ENCODE measurements at regions not wholly inside any gene's neighbourhood (a gene's known extent, or its start where the extent isn't known, plus 50 kb on each side); places are given as distances from the start of the nearest gene placed in this dataset.

- no peak for TF ChIP-seq CTCF (IDR thresholded peaks at IDR 0.05)
- no peak overlapping the region for H3K9ac ChIP-seq (ENCODE audit: low read depth in 2 of 2, low read length in 2 of 2)
- intact Hi-C loops (cut with DNase I) = no loop called here
- H3K4me1 ChIP-seq = no peaks in the 10 kb centered on the region
- no peaks in the 10 kb centered on the region for H3K27me3 ChIP-seq
- no peaks in the 10 kb centered on the region for H3K36me3 ChIP-seq
- no peak for DNase-seq
- H3K4me3 ChIP-seq = no peak overlapping the region
- H3K27ac ChIP-seq = no peak overlapping the region
- H3K9me3 ChIP-seq = no peaks in the 10 kb centered on the region
Measured at GRCh38 chr6:19299129-19299528, 538.0 kb upstream of the ID4 start.

GRCh38 chr6:19301980-19302379 lies 535.2 kb upstream of the ID4 start:
- H3K36me3 ChIP-seq = no peaks in the 10 kb centered on the region
- TF ChIP-seq CTCF (IDR thresholded peaks at IDR 0.05) = no peak
- no peak overlapping the region for H3K9ac ChIP-seq (ENCODE audit: low read depth in 2 of 2, low read length in 2 of 2)
- DNase-seq = no peak
- H3K9me3 ChIP-seq = no peaks in the 10 kb centered on the region
- no peak overlapping the region for H3K4me3 ChIP-seq
- intact Hi-C loops (cut with DNase I) = no loop called here
- H3K27me3 ChIP-seq = no peaks in the 10 kb centered on the region
- H3K4me1 ChIP-seq = no peaks in the 10 kb centered on the region
- no peak overlapping the region for H3K27ac ChIP-seq

- no peak for TF ChIP-seq CTCF (IDR thresholded peaks at IDR 0.05)
- no peaks in the 10 kb centered on the region for H3K27me3 ChIP-seq
- no peaks in the 10 kb centered on the region for H3K36me3 ChIP-seq
- no peak for DNase-seq
- H3K27ac ChIP-seq = no peak overlapping the region
- H3K9ac ChIP-seq (ENCODE audit: low read depth in 2 of 2, low read length in 2 of 2) = no peak overlapping the region
- H3K4me1 ChIP-seq = no peaks in the 10 kb centered on the region
- intact Hi-C loops (cut with DNase I) = no loop called here
- no peak overlapping the region for H3K4me3 ChIP-seq
- no peaks in the 10 kb centered on the region for H3K9me3 ChIP-seq
Measured at GRCh38 chr6:19303383-19303782, 533.8 kb upstream of the ID4 start.

- Histone ChIP-seq H3K9ac (ENCODE audit: low read depth in 2 of 2, low read length in 2 of 2) (no peak overlapping the region), H3K4me1 (no peaks in the 10 kb centered on the region), H3K36me3 (no peaks in the 10 kb centered on the region), H3K27me3 (no peaks in the 10 kb centered on the region), H3K9me3 (no peaks in the 10 kb centered on the region), H3K27ac (no peak overlapping the region), H3K4me3 (no peak overlapping the region)
- intact Hi-C loops (cut with DNase I) = no loop called here
- DNase-seq = no peak
- no peak for TF ChIP-seq CTCF (IDR thresholded peaks at IDR 0.05)
Measured at GRCh38 chr6:19309661-19310060, 527.5 kb upstream of the ID4 start.

- TF ChIP-seq CTCF (IDR thresholded peaks at IDR 0.05) = no peak
- no peak overlapping the region for H3K9ac ChIP-seq (ENCODE audit: low read depth in 2 of 2, low read length in 2 of 2)
- intact Hi-C loops (cut with DNase I) = no loop called here
- no peaks in the 10 kb centered on the region for H3K36me3 ChIP-seq
- H3K9me3 ChIP-seq = no peaks in the 10 kb centered on the region
- no peak overlapping the region for H3K4me3 ChIP-seq
- no peaks in the 10 kb centered on the region for H3K27me3 ChIP-seq
- no peak overlapping the region for H3K27ac ChIP-seq
- H3K4me1 ChIP-seq = no peaks in the 10 kb centered on the region
- DNase-seq = no peak
Measured at GRCh38 chr6:19311786-19312185, 525.4 kb upstream of the ID4 start.
